ENCODE measurements at regions not wholly inside any gene's neighbourhood (a gene's known extent, or its start where the extent isn't known, plus 50 kb on each side); places are given as distances from the start of the nearest gene placed in this dataset.
A peak's percentile ranks its signal among the peaks of the same experiment; 100 is the strongest.

- Histone ChIP-seq H3K36me3 (ENCODE audit: control insufficient read depth, insufficient read depth, low read length) (no peaks in the 10 kb centered on the region), H3K4me3 (ENCODE audit: low read depth, low read length) (no peak overlapping the region), H3K4me1 (peaks cover 9% of the 10 kb centered on the region), H3K27me3 (replicated peaks; ENCODE audit: control insufficient read depth, insufficient read depth, low read length) (no peaks in the 10 kb centered on the region), H3K9me3 (no peaks in the 10 kb centered on the region)
- ChIA-PET POLR2A (no interaction called here), CTCF (no interaction called here)
- no peaks in the 10 kb centered on the region for H3K27me3 Mint-ChIP-seq (ENCODE audit: insufficient read depth, unreplicated experiment)
- H3K4me1 Mint-ChIP-seq (ENCODE audit: low read depth, unreplicated experiment) = peaks cover 18% of the 10 kb centered on the region
- peak overlapping the region; percentile 62 for H3K27ac Mint-ChIP-seq (ENCODE audit: unreplicated experiment)
- TF ChIP-seq CTCF (IDR thresholded peaks at IDR 0.05; ENCODE audit: insufficient read depth in 1 of 2, low read depth in 1 of 2, low read length in 1 of 2, severe bottlenecking in 1 of 2, unreplicated experiment in 1 of 2) = no peak
- no peak for DNase-seq
- BruUV-seq (replicated peaks) = no TSS peak
- peak overlapping the region; percentile 2 for H3K4me3 Mint-ChIP-seq (ENCODE audit: unreplicated experiment)
- intact Hi-C loops (cut with micrococcal nuclease; ENCODE audit: unreplicated experiment) = no loop called here
- no peaks in the 10 kb centered on the region for H3K9me3 Mint-ChIP-seq (ENCODE audit: unreplicated experiment)
- H3K36me3 Mint-ChIP-seq (ENCODE audit: insufficient read depth, unreplicated experiment) = no peaks in the 10 kb centered on the region
Measured at GRCh38 chr18:31227497-31228229, 65.0 kb upstream of the DSC1 start.

GRCh38 chr18:31229829-31230228 lies 67.2 kb upstream of the DSC1 start:
- ChIA-PET CTCF (no interaction called here), POLR2A (no interaction called here)
- DNase-seq = no peak
- Histone ChIP-seq H3K9me3 (no peaks in the 10 kb centered on the region), H3K36me3 (ENCODE audit: control insufficient read depth, insufficient read depth, low read length) (no peaks in the 10 kb centered on the region), H3K4me1 (peaks cover 9% of the 10 kb centered on the region), H3K4me3 (ENCODE audit: low read depth, low read length) (no peak overlapping the region), H3K27me3 (replicated peaks; ENCODE audit: control insufficient read depth, insufficient read depth, low read length) (no peaks in the 10 kb centered on the region)
- Mint-ChIP-seq H3K4me3 (ENCODE audit: unreplicated experiment) (no peak overlapping the region), H3K27me3 (ENCODE audit: insufficient read depth, unreplicated experiment) (no peaks in the 10 kb centered on the region), H3K36me3 (ENCODE audit: insufficient read depth, unreplicated experiment) (no peaks in the 10 kb centered on the region), H3K4me1 (ENCODE audit: low read depth, unreplicated experiment) (peaks cover 28% of the 10 kb centered on the region), H3K9me3 (ENCODE audit: unreplicated experiment) (no peaks in the 10 kb centered on the region), H3K27ac (ENCODE audit: unreplicated experiment) (no peak overlapping the region)
- no peak for TF ChIP-seq CTCF (IDR thresholded peaks at IDR 0.05; ENCODE audit: insufficient read depth in 1 of 2, low read depth in 1 of 2, low read length in 1 of 2, severe bottlenecking in 1 of 2, unreplicated experiment in 1 of 2)
- no TSS peak for BruUV-seq (replicated peaks)
- intact Hi-C loops (cut with micrococcal nuclease; ENCODE audit: unreplicated experiment) = no loop called here

GRCh38 chr18:31230495-31230894 lies 67.8 kb upstream of the DSC1 start:
- no peaks in the 10 kb centered on the region for H3K9me3 ChIP-seq
- no peak overlapping the region for H3K27ac Mint-ChIP-seq (ENCODE audit: unreplicated experiment)
- no peaks in the 10 kb centered on the region for H3K27me3 ChIP-seq (replicated peaks; ENCODE audit: control insufficient read depth, insufficient read depth, low read length)
- BruUV-seq (replicated peaks) = no TSS peak
- H3K4me1 Mint-ChIP-seq (ENCODE audit: low read depth, unreplicated experiment) = peaks cover 28% of the 10 kb centered on the region
- ChIA-PET POLR2A (no interaction called here), CTCF (no interaction called here)
- DNase-seq = no peak
- H3K36me3 ChIP-seq (ENCODE audit: control insufficient read depth, insufficient read depth, low read length) = no peaks in the 10 kb centered on the region
- H3K4me1 ChIP-seq = peaks cover 4% of the 10 kb centered on the region; the same call in 1 of the 2 replicates
- no peaks in the 10 kb centered on the region for H3K36me3 Mint-ChIP-seq (ENCODE audit: insufficient read depth, unreplicated experiment)
- H3K27me3 Mint-ChIP-seq (ENCODE audit: insufficient read depth, unreplicated experiment) = no peaks in the 10 kb centered on the region
- H3K9me3 Mint-ChIP-seq (ENCODE audit: unreplicated experiment) = no peaks in the 10 kb centered on the region
- no peak overlapping the region for H3K4me3 Mint-ChIP-seq (ENCODE audit: unreplicated experiment)
- H3K4me3 ChIP-seq (ENCODE audit: low read depth, low read length) = no peak overlapping the region
- TF ChIP-seq CTCF (IDR thresholded peaks at IDR 0.05; ENCODE audit: insufficient read depth in 1 of 2, low read depth in 1 of 2, low read length in 1 of 2, severe bottlenecking in 1 of 2, unreplicated experiment in 1 of 2) = no peak
- intact Hi-C loops (cut with micrococcal nuclease; ENCODE audit: unreplicated experiment) = no loop called here

Measured in Caco-2 (cell line).